ENCODE measurements at regions not wholly inside any gene's neighbourhood (a gene's known extent, or its start where the extent isn't known, plus 50 kb on each side); places are given as distances from the start of the nearest gene placed in this dataset.

DNA sequence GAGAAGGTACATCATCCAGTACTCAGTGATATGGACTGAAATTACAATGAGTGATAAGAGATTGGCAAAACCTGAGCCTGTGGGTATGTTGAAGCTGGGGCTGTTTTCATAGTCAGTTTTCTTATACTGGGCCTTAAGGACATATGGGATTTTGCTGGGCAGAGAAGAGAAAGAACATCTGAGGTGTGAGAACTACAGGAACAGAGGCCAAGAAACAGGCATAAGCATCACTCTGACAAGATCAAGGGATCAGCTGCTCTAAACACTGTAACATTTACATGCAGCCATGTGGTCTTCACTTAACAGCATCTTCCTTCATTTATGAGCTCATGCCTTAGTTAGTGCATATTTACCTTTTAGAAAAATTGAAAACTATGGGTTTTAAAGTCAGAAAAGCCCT is 220.0 kb downstream of the TRIM36 start:
- TF ChIP-seq, protein P1, sequence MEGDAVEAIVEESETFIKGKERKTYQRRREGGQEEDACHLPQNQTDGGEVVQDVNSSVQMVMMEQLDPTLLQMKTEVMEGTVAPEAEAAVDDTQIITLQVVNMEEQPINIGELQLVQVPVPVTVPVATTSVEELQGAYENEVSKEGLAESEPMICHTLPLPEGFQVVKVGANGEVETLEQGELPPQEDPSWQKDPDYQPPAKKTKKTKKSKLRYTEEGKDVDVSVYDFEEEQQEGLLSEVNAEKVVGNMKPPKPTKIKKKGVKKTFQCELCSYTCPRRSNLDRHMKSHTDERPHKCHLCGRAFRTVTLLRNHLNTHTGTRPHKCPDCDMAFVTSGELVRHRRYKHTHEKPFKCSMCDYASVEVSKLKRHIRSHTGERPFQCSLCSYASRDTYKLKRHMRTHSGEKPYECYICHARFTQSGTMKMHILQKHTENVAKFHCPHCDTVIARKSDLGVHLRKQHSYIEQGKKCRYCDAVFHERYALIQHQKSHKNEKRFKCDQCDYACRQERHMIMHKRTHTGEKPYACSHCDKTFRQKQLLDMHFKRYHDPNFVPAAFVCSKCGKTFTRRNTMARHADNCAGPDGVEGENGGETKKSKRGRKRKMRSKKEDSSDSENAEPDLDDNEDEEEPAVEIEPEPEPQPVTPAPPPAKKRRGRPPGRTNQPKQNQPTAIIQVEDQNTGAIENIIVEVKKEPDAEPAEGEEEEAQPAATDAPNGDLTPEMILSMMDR (IDR thresholded peaks at IDR 0.05; ENCODE audit: low read depth, low read length), result no peak
- Histone ChIP-seq H3K9me3 (no peaks in the 10 kb centered on the region), H3K4me1 (no peaks in the 10 kb centered on the region), H3K4me3 (ENCODE audit: low read depth, low read length) (no peak overlapping the region), H3K27me3 (no peaks in the 10 kb centered on the region; the same call in 1 of the 2 replicates), H3K36me3 (no peaks in the 10 kb centered on the region)
- no peak for DNase-seq

DNA sequence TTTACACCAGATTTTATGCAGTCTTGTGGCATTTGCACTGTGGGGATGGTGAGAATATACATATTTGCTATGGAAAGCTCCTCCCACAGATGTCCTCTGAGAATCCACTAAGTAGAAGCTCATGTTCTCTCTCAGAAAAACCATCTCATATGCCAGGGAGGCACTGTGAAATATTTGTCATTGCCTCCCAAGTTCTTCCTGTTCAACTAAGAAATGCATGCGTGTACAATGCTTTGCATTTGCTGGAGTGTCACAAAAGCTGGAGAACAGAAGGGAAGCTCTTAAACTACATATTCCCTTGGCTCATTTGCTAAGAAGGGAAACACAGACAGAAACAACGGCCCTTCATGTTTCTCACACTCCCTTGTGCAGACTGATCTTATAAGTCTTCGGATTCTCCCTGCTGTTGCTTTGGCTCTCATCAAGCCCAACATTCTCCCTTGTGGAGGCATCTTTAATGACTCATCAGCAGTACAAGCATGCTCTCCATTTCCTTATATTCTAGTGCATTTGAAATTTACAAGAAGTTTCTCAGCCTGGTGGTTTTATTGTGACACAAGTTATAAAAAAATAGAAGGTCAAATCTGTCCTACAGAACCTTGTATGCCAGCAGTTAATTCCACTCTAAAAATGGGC is 220.6 kb downstream of the TRIM36 start:
- H3K9me3 ChIP-seq, result no peaks in the 10 kb centered on the region
- no peaks in the 10 kb centered on the region; the same call in 1 of the 2 replicates for H3K27me3 ChIP-seq
- no peak overlapping the region for H3K4me3 ChIP-seq (ENCODE audit: low read depth, low read length)
- no peaks in the 10 kb centered on the region for H3K36me3 ChIP-seq
- H3K4me1 ChIP-seq, result no peaks in the 10 kb centered on the region
- TF ChIP-seq, protein P1 (IDR thresholded peaks at IDR 0.05; ENCODE audit: low read depth, low read length), result no peak
- no peak for DNase-seq

DNA sequence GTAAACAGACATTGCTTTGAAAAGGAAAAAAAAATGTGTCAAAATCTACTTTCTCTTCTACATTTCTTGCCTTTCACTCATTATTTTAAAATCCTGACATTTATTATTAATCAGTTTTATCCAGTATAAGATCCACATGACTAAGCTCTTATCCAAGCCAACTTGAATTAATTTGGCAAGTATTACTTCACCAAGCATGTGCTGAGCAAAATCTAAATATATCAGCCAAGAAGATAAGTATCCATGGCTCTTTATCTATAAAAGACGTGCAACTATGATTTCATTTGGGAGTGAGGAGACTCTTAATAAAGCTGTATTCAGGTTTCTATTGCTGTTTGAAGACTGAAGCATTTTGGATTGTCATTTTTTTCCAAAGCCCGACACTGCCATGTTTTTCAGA is 221.3 kb downstream of the TRIM36 start:
- Histone ChIP-seq H3K36me3 (no peaks in the 10 kb centered on the region), H3K4me1 (no peaks in the 10 kb centered on the region), H3K4me3 (ENCODE audit: low read depth, low read length) (no peak overlapping the region), H3K9me3 (no peaks in the 10 kb centered on the region), H3K27me3 (no peaks in the 10 kb centered on the region; the same call in 1 of the 2 replicates)
- no peak for DNase-seq
- TF ChIP-seq, protein P1 (IDR thresholded peaks at IDR 0.05; ENCODE audit: low read depth, low read length), result no peak

DNA sequence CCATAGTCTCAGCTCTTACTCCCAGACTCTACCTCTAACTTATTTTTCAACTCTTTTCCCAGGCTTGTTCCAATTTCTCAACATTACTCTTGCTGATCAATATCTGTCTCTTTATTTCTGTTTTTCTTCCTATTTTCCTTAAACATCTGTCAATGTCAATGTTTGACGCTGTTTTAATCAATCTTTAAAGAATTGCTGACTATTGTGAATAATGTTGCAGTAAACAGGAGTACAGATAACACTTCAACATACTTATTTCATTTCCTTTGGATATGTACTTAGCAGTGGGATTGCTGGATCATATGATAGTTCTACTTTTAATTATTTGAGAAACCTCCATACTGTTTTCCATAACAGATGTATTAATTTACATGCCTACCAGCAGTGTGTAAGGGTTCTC is 229.0 kb downstream of the TRIM36 start:
- DNase-seq, result no peak
- Histone ChIP-seq H3K36me3 (no peaks in the 10 kb centered on the region), H3K4me1 (no peaks in the 10 kb centered on the region), H3K9me3 (no peaks in the 10 kb centered on the region), H3K27me3 (no peaks in the 10 kb centered on the region), H3K4me3 (ENCODE audit: low read depth, low read length) (no peak overlapping the region)
- TF ChIP-seq, protein P1 (IDR thresholded peaks at IDR 0.05; ENCODE audit: low read depth, low read length), result no peak

DNA sequence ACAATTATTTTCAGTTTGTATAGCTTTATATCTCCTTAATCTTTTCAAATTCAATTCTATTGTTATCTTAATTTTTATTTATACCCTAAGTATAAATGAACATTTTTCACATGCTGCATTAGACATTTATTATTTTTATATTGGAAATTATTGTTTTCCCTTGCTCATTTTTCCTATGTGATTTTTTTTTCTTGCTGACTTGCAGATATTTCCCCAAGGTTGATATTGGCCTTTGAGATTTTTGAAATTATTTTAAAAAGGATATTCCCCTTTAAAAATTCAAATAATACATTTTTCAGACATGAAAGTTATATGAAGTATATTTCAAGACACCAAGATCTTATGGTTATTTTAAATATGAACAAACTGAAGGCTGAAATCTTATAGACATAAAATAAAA is 234.2 kb downstream of the TRIM36 start:
- TF ChIP-seq, protein P1 (IDR thresholded peaks at IDR 0.05; ENCODE audit: low read depth, low read length), result no peak
- Histone ChIP-seq H3K9me3 (no peaks in the 10 kb centered on the region), H3K27me3 (no peaks in the 10 kb centered on the region), H3K4me1 (no peaks in the 10 kb centered on the region), H3K4me3 (ENCODE audit: low read depth, low read length) (no peak overlapping the region), H3K36me3 (no peaks in the 10 kb centered on the region)
- no peak for DNase-seq

DNA sequence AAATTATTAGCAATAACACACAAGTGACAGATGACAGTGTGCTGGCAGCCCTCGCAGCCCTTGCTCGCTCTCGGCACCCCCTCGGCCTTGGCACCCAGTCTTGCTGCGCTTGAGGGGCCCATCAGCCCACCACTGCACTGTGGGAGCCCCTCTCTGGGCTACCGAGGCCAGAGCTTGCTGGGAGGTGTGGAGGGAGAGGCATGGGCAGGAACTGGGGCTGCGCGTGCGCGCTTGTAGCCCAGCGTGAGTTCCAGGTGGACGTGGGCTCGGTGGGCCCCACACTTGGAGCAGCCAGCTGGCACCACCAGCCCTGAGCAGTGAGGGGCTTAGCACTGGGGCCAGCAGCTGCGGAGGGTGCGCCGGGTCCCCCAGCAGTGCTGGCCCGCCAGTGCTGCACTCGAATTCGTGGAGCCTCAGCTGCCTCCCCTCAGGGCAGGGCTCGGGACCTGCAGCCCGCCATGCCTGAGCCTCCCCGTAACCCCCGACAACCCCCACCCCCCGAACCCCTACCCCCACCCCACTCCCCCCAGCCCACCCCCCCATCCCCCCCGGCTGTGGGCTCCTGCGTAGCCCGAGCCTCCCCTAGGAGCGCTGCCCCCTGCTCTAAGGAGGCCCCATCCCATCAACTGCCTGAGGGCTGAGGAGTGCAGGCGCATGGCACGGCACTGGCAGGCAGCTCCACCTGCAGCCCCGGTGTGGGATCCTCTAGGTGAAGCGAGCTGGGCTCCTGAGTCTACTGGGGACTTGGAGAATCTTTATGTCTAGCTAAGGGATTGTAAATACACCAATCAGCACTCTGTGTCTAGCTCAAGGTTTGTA is 240.9 kb downstream of the TRIM36 start:
- no peaks in the 10 kb centered on the region for H3K9me3 ChIP-seq
- H3K4me1 ChIP-seq, result no peaks in the 10 kb centered on the region
- no peaks in the 10 kb centered on the region for H3K27me3 ChIP-seq
- no peak overlapping the region for H3K4me3 ChIP-seq (ENCODE audit: low read depth, low read length)
- no peak for DNase-seq
- H3K36me3 ChIP-seq, result no peaks in the 10 kb centered on the region
- TF ChIP-seq, protein P1 (IDR thresholded peaks at IDR 0.05; ENCODE audit: low read depth, low read length), result no peak

Measured in BE2C (cell line).